GM19372 (cell line): ENCODE measurements at regions not wholly inside any gene's neighbourhood (a gene's known extent, or its start where the extent isn't known, plus 50 kb on each side); places are given as distances from the start of the nearest gene placed in this dataset.

Experiments
- ATAC-seq: cut with Tn5 transposase; IDR thresholded peaks from one replicate; pipeline ENCODE4 v1.9.1; 2021; ENCODE audit warnings: mild to moderate bottlenecking, low read depth, moderate library complexity; ENCODE audit not compliant: unreplicated experiment

DNA sequence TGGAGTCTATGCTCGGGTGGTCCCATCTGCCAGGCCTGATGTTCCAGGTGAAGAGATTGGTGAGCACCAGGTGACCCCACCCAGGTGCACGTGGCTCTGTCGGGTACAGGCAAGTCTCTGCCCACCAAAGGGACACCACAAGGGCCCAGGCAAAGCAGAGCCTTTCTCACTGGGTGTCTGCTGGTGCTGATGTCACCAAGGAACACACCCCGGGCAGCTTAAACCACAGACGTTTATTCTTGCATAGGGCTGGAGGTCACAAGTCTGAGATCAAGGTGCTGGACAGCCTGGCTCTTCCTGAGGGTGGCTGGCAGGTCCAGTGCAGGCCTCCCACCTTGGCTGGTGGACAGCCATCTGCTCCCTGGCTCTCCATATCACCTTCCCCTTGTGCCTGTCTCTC lies 100.7 kb upstream of the CD93 start:
- no peak for ATAC-seq

DNA sequence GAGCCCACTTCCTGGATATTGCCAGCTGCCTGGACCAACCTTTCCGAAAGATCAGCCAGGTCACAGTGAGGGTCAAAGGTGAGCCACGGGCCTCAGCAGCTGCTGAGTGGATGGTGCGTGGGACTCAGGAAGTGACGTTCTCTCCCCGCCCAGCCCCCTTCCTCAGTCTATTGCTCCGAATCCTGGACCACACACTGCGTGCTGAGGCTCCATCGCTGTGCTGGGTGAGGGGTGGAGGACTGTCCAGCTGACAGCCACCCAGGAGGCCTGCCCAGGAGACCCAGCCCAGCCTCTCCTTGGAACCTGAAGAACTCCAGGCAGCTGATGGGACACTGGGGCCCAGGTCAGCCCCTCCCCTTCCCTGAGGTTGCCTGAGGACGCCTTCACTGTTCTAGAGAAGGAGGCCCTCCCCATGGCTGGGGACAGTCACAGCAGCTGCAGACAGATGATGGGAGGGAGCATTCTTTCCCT lies 94.4 kb upstream of the CD93 start:
- no peak for ATAC-seq

DNA sequence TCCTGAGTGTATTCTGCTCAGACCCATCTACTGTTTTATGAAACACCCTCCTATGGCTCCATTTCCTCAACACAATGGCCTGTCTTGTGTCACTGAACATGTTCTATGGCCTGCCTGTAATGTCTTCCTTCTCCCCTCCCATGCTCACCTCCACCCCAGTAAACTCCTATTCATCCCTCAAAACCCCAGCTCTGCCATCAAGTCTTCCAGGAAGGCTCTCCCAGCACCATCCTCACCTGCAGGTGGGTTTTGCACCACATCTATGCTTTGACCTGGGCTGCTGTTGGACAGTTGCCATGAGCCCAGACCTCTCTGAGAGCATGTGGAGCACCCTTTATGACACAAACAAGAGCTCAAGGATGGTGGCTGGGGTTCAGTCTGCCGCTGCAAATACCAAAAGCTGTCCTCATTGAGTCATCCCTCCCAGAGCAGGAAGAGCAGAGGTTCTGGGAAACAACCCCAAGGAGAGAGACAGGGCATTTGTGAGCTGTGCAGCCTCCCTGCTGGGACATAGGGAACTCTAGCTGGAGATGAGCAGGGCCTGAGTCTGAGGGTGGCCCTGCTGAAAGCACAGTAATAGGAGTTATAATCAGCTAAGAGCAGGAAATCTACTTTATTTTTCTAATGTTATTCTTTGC lies 93.8 kb upstream of the CD93 start:
- no peak for ATAC-seq

DNA sequence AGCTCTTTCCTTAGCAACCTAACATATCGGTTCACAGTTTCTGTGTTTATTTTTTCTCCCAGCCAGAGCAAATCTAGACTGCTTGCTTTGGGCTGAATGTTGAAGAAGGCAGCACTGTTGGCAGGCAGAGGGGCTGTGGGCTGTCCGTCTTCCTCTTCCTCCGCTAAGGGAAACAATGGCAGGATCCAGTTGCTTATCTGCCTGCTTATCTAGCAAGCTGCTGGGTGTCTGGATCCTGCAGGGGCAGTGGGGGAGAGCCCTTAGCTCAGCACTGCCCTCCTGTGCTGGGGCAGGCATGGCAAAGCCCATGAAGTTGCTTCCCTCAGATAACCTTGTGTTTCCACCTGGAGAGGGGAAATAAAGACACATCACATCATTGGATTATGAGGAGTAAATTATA lies 92.7 kb upstream of the CD93 start:
- ATAC-seq = no peak

DNA sequence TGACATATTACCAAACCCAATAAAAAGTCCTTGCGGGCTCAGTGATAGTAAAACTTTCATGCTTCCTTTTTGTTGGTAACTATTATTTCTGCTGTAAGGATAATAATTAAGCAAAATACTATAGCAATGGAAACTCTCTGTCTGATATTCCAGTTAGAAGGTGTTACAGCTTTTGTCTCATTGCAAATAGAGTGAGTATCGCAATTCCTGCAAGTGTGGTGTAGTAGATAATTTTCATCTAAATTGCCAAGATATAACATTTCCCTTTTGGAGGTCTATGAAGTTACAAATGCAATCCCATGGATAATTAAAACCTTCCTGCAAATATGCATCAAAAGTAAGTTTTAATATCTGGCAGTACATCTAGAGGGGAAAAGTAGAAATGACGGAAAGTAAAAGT lies 88.7 kb upstream of the CD93 start:
- no peak for ATAC-seq

DNA sequence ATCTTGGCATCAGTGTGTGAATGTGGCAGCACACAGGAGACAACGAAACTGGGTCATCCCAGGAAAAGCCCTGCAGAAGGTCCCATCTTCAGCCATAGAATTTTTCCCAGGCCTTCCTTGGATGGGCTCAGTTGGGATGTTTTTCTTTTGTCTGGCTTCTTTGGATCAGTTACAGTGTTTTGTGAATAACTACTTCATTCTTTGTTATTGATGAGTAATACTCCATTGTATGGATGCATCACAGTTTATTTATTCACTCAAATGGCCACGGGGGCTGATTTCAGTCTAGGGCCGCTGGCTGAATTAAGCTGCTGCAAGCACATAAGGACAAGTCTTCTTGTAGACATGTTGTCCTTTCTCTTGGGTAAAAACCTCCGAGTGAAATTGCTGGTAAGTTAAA lies 81.3 kb upstream of the CD93 start:
- no peak for ATAC-seq

DNA sequence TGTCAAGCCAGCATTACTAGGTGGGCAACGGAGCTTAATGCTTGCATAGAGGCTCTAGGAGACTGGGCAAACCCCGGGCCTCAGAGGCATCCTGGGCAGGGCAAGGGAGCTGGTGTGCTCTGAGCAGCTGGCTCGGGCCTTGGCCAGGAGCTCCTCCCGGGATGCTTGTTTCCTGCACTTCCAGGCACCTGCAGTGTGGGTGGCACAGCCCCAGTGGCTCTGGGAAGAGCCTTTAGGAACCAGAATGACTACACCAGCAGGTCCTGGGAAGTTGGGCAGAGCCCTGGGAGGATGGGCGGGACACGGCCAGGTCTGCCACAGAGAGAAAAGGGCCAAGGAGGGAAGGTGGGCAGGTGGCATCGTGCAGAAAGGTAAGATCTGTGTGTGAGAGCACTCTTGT lies 80.4 kb upstream of the CD93 start:
- ATAC-seq = no peak

DNA sequence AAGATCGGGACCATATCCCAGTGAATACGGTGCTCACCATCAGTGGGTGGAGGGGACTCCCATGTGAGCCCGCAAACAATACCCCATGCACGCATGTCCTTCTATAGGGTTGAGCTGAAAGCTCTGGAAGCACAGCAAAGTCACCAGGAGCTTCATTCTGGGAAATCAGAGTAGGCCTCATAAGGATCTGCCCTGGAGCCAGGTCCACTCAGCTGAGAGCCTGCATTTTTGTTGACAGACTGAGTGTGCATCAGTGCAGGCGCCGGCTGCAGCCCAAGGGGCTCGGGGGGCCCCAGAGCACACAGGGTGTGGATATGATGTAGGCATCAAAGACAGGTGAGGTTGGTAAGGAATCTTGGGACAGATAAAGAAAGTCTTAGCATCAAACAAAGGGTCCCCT lies 79.8 kb upstream of the CD93 start:
- no peak for ATAC-seq

DNA sequence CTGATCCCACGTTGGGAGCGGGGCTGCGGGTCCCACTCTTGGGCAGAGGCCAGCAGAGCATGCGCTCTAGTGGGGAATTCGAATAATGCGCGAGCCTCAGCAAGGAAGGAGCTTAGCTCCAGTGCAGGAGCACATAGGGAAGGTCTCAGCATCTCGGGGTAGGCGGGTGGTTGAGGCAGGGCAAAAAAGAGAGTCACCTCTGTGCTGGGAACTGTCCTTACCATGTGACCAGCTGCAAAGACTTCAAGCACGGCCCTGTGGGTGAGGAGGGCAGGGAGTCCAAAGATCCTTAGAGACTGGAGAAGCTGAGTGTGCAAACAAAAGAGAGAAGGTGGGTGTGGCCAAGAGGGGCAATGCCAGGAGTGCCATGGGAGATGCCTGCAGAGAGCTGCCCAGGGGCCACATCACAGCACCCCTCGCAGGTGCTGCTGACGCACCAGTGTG lies 79.2 kb upstream of the CD93 start:
- ATAC-seq = no peak

DNA sequence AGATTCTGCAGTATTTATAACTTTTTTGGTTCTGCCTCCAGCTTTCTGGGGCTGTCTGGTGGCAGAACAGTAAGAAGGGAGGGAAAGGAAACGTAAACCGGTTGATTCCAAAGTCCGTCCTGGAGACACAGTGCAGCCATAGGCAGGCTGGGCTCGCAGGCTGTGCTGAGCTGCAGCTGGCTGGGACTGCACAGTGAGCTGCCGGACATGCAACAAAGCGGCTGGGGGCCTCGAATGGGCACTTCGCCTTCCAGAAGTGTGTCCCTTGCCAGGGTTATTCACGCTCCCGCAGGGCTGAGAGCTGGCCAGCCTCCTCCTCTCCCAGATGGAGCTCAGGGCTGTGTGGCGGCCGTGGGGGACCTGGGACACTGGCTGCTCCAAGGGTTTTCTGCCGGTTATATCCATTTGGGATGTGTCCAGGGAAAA lies 78.1 kb upstream of the CD93 start:
- no peak for ATAC-seq

DNA sequence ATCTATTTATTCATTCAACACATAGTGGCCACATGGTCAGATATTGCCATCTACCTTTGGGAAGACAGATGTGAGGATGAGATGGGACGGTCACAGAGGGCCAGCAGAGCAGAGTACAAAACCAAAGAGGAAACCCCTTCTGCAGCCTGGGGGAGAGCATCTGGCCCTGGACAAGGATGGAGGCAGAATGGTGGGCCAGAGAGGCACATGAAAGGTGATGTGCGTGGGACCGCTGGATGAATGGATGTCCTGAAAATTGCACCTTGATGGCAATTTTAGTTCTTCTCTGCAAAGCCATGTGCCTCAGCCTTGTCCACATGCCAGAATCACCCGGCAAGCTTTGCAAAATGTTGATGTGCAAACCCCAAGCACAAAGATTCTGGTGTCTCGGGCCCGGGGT lies 77.4 kb upstream of the CD93 start:
- no peak for ATAC-seq

DNA sequence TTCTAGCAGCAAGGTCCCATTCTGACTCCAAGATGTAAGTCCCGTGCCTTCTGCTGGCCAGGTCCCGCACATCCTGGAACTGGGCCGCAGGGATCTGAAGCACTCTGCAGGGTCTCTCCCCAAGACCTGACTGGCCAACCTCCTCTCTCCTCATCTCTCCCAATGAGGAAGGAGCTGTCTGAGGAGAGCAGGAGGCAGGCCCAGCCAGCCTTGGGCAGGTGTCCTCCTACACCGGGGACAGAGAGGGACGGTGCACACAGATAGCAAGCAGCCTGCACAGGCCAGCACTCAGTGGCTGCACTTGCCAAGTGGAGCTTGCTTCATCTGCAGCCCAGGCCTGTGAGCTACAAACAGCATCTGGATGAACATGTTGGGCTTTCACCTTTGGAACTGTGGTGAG lies 76.8 kb upstream of the CD93 start:
- no peak for ATAC-seq

DNA sequence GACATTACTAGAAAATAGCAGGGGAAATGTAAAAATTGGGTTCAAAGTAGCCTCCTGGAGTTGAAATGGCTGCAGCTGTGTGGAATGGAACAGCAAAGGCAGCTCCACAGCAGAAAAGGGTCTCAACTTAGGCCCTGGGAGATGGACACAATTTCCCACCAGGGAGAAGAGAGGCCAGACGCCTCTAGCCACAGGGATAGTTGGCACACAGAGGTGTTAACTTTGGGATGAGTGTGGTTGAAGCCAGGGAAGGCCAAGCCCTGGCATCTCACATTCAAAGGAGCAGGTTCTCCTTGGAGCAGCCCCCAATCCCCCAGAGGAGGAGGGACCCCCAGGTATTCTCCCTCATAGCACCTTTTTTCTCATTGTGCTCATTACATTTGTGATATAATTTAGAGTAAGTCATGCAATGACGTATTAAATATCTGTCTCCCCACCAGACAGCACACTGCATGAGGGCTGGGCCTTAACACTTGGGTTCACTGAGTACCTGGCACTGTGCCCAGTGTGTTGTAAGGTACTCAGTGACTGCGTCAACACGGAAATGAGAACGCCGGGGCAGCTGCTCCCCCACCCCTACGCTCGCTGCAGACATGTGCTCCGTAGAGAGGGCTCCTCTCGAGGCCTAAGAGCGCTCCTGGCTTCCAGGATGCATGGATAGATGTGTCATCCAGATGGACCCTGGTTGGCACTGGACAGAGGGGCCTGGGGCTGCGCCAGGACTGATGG lies 76.0 kb upstream of the CD93 start:
- ATAC-seq = no peak

DNA sequence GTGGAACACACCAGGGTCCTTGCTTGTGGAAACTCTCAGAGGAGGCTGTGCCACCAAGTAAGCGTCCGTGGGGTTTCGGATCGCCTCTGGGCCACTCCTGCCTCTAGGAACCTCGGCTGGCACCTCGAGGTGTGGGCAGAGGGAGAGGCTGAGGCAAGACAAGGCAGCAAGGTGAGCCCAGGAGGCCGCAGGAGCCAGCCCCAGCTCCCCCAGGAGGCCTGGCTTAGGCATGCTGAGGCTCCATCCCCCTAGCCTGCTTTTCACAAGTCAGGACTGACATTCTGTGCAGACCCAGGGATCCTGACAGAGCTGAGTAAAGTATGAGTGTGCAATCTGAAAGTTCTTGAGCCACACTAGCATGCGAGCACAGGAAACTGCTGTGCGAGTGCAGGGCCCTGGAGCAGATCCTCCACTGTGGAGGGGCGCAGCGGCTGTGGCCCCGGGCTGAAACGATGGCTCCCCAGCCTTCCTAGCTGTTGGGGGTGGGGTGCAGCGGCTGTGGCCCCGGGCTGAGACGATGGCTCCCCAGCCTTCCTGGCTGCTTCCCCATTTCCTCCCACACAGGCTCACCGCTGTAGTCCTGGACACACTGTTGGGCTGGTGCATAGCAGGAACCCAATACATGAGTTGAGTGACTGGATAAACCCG lies 75.2 kb upstream of the CD93 start:
- no peak for ATAC-seq

DNA sequence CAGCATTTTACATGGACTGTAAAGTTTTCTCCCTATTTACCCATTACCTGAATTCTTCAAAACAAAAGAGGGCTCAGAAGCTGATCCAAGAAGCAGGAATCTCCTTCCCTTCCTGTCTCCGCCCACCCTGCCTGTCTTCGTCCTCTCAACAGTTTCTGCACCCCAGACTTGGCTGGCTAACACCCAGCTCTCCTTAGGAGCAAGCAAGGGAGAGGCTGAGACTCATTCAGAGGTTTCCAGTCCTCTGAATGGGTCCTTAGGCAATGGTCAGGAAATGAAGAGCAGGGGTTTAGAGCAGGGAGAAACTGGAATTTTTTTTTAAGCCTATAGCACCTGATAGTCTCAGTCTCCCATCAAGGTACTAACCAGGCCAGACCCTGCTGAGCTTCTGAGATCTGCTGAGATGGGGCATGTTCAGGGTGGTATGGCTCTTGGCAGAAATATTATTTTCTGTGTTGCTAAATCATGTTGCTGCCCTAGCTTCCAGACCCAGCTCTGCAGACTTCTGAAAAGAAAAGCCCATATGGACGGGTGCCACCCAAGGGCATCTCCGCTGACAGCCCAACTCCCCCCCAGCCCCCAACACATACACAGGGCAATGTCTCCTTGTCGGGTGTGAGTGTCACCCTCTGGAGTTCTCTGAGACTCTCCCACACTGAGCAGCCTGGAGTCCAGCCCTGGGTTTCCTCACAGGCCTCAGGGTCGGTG lies 74.6 kb upstream of the CD93 start:
- ATAC-seq = no peak

DNA sequence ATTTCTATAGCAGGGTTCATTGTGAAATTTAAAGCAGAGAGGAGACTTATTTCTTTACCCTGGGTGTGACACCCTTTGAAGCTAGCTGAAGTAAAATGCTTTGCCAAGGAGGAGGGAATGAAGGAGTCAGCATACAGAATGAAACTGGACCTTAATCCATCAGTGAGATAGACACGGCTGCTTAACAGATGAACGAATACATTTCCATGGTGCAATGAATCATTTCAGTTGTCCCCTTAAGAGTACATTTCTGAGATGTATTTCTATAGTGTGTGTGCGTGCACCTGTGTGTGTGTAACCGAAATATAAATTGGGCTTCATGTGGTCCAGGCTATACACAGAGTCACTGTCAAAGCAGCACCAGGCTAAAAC lies 73.8 kb upstream of the CD93 start:
- no peak for ATAC-seq

DNA sequence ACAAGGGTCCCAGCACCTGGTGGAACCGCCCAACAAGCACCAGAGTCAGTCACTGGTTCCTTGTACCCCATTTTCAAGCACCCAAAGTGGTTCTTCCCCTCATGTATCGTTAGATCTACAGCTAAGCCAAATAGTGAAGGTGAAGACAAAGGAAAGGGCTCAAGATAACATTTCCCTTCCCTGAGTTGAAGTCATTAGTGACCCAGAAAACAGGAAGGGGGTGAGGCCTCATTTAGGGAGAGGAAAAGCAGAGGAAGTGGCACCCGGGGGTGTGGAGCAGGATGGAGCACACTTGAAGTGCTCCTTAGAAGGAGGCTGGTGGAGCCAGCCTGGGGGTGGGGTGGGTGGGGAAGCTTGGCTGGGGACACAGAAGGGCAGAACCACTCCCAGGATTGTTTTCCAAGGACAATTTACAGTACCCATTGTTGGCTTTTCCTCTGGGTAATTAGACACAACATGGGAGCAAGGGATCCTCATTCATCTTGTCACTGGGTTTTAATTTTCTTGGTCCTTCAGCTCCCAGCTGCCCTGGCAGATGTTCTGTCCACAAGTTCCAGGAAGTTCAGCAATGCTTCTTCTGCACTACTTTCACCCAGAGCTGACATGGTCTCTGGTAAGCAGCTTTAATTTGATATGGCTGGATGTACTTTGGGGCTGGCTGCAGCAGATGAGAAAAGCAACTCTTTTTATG lies 73.3 kb upstream of the CD93 start:
- ATAC-seq = no peak

DNA sequence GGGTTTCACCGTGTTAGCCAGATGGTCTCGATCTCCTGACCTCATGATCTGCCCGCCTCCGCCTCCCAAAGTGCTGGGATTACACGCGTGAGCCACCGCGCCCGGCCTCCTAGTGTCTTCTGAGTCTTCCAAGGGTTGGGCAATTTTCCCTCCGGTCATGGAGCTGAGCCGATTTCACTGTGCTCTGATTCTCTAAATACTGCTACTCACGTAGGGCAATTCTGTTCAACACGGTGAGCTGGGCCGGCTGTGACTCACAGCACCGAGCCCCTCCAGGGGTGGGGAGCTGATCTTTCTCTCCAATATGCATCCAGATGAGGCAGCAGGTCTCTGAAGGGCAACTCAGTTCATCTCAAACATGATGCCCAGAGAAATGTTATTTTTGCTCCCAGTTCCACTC lies 71.6 kb upstream of the CD93 start:
- ATAC-seq = no peak

DNA sequence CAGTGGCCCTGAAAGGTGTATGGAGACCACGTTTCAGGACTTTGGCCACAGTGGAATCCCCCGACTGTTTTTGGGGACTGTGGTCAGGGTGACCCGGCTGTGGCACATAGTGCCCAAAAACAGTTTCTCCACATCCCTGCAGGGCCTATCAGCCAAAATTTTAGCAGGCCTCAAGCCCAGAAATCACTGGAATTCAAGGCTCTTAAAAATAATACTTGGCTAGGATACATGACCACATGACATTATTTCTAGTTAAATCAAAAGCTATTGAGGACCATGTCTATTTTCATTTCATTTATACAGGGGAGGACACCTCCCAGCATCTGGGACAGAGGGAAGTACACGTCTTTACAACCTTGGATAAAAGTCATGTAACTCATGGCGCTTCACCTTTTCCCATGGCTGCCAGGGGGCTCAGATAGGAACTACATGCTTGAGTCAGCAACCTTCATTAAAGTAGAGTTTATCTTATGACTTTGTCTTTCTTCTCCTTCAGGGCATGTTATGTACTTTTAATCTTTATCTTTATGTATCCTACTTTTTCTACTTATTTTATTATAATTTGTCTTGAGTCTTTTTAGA lies 70.8 kb upstream of the CD93 start:
- no peak for ATAC-seq

DNA sequence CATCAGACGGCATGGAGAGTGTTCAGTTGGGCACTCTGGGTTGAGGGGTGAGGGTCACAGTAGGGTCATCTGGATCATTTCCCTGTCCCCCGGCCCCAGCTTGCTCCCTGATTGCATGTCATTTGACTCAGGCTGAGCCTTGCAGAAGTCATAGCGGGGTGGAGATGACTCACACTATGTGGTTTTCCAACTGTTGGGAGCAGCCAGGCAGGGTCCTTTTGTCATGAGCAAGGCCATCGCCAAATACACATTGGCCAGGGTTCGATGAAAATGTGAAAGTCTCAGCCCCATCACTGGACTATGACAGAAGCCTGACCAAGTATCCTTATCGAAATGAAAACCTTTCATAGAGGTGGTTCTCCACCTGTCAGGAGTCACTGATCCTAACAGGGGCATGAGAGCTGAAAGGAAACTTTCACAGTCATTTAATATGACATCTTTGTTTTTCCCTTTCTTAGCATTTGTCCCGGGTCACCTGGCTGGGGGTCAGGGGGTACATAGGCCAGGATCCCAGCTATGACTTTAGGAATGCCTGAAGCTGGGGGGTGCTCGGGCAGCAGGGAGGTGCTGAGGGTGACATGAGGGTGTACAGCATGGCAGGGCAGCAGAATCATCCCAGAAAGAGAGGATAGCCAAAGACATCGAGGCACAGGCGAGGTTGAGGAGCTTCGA lies 70.2 kb upstream of the CD93 start:
- ATAC-seq = no peak
